ENCODE measurements at regions not wholly inside any gene's neighbourhood (a gene's known extent, or its start where the extent isn't known, plus 50 kb on each side); places are given as distances from the start of the nearest gene placed in this dataset.

DNA sequence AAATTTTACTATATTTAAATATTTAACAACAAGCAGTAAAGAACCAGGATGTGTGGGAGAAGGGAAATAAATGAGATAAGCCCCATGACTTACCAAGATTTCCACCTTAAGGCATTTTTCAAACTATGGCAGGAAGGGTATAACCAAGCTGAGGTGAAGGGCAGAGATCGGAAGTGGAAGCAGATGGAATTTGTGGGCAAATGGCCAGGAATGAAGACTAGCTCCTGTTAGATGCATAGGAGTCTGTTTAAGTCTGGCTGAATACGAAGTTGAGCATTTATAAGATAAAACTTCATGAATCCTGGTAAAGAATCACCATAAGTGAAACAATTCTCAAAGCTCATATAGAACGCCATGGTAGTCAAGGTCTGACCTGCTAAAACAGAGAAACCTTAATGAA is 163.5 kb downstream of the DIO2 start:
- TF ChIP-seq, protein P1, sequence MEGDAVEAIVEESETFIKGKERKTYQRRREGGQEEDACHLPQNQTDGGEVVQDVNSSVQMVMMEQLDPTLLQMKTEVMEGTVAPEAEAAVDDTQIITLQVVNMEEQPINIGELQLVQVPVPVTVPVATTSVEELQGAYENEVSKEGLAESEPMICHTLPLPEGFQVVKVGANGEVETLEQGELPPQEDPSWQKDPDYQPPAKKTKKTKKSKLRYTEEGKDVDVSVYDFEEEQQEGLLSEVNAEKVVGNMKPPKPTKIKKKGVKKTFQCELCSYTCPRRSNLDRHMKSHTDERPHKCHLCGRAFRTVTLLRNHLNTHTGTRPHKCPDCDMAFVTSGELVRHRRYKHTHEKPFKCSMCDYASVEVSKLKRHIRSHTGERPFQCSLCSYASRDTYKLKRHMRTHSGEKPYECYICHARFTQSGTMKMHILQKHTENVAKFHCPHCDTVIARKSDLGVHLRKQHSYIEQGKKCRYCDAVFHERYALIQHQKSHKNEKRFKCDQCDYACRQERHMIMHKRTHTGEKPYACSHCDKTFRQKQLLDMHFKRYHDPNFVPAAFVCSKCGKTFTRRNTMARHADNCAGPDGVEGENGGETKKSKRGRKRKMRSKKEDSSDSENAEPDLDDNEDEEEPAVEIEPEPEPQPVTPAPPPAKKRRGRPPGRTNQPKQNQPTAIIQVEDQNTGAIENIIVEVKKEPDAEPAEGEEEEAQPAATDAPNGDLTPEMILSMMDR (IDR thresholded peaks at IDR 0.05): no peak
- TF ChIP-seq POLR2A (IDR thresholded peaks at IDR 0.05): no peak
- TF ChIP-seq POLR2AphosphoS5 (IDR thresholded peaks at IDR 0.05): no peak

Data from prostate gland (tissue), 2 donors.